Loucy (cell line): ENCODE measurements at regions not wholly inside any gene's neighbourhood (a gene's known extent, or its start where the extent isn't known, plus 50 kb on each side); places are given as distances from the start of the nearest gene placed in this dataset.
A peak's percentile ranks its signal among the peaks of the same experiment; 100 is the strongest.

ENCODE experiments used
- H2AFZ ChIP-seq: fragments of 200-600 bp; sonication (generic); 2 replicates; pipeline ENCODE4 v1.6.0; 2016; ENCODE audit warnings: antibody characterized with exemption, mild to moderate bottlenecking, low read length, moderate library complexity
- H3F3A ChIP-seq: fragments of 200-600 bp; 2 replicates; pipeline ENCODE4 v1.6.0; 2016; ENCODE audit warnings: antibody characterized with exemption, low read depth, mild to moderate bottlenecking
- H3K27me3 ChIP-seq: fragments of 200-600 bp; sonication (generic); 2 replicates; pipeline ENCODE4 v1.6.1; 2014; ENCODE audit warnings: low read length, mild to moderate bottlenecking; ENCODE audit not compliant: insufficient read depth, poor library complexity, severe bottlenecking
- H3K36me3 ChIP-seq: fragments of 200-600 bp; sonication (generic); 2 replicates; pipeline ENCODE4 v1.6.1; 2016; ENCODE audit warnings: low read length; ENCODE audit not compliant: insufficient read depth
- H3K4me1 ChIP-seq: fragments of 200-600 bp; sonication (generic); 2 replicates; pipeline ENCODE4 v1.5.1; 2014; ENCODE audit warnings: low read length, mild to moderate bottlenecking; ENCODE audit not compliant: insufficient read depth, poor library complexity, severe bottlenecking
- H3K4me2 ChIP-seq: fragments of 200-600 bp; sonication (generic); 2 replicates; pipeline ENCODE4 v1.6.0; 2014; ENCODE audit warnings: antibody characterized with exemption, low read length, low read depth, mild to moderate bottlenecking; ENCODE audit not compliant: poor library complexity, severe bottlenecking
- H3K4me3 ChIP-seq: fragments of 200-600 bp; sonication (generic); 2 replicates; pipeline ENCODE4 v1.5.1; 2014; ENCODE audit warnings: low read length, mild to moderate bottlenecking, mixed read lengths; ENCODE audit not compliant: poor library complexity, severe bottlenecking
- H3K79me2 ChIP-seq: fragments of 200-600 bp; sonication (generic); 2 replicates; pipeline ENCODE4 v1.6.1; 2014; ENCODE audit warnings: low read length; ENCODE audit not compliant: insufficient read depth
- H3K9ac ChIP-seq: fragments of 200-600 bp; sonication (generic); 2 replicates; pipeline ENCODE4 v1.6.0; 2014; ENCODE audit warnings: mild to moderate bottlenecking, low read depth, low read length, moderate library complexity; ENCODE audit not compliant: poor library complexity, severe bottlenecking
- H3K9me2 ChIP-seq: fragments of 200-600 bp; sonication (generic); replicated peaks from 2 replicates; pipeline ENCODE4 v1.6.1; 2016; ENCODE audit warnings: low read depth, low read length, mixed read lengths
- H3K9me3 ChIP-seq: fragments of 200-600 bp; sonication (generic); 2 replicates; pipeline ENCODE4 v1.6.1; 2014; ENCODE audit warnings: mild to moderate bottlenecking, antibody characterized with exemption, low read length, low read depth; ENCODE audit not compliant: insufficient read depth
- H4K20me1 ChIP-seq: fragments of 200-600 bp; sonication (generic); 2 replicates; pipeline ENCODE4 v1.6.0; 2014; ENCODE audit warnings: antibody characterized with exemption, low read length, mild to moderate bottlenecking; ENCODE audit not compliant: insufficient read depth, poor library complexity, severe bottlenecking
- CTCF ChIP-seq: fragments of 200-600 bp; sonication (generic); conservative IDR thresholded peaks from 2 replicates; pipeline ENCODE4 v1.5.1; 2014; ENCODE audit warnings: mild to moderate bottlenecking, antibody characterized with exemption, low read length
- EZH2phosphoT487 ChIP-seq: fragments of 200-600 bp; IDR thresholded peaks from 2 replicates; pipeline ENCODE4 v1.6.1; 2018; ENCODE audit warnings: antibody characterized with exemption, mild to moderate bottlenecking, moderate library complexity, borderline replicate concordance

DNA sequence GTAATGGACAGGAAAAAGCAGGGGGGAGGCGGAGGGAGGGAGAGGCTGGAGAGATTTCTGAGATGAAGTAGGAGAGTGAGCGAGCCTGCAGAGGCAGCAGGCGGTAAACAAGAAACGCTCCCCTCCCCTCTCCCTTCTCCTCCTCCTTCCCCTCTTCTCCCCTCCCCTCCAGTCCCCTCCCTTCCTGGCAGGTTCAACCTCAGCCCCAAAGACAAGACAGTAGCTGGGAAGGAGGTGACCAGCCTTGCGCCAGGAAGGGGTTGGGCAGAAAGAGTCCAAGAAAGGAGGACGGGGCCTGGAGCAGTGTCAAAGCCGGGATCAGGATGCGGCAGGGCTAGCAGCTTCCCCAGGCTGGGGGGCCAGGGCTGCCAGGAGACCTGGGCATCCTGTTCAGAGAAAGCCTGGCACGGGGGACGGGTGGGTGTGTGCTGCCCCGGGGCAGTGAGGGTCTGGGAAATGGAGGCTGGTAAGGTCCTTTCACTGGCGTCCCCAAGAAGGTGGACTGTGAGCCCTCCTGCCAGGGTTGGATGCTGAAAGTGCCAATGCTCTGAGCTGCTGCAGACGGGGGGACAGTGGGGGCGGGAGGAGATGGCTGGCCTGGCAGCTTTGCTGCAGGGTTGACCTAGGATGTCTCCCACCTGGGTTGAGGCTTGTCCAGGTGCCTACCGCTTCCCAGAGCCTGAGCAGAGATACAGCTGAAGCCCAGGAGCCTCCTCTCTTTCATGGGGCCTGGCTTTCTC, 261.6 kb upstream of the TNRC6C start:
- H3K27me3 ChIP-seq: no peaks in the 10 kb centered on the region
- peak overlapping the region; percentile 27 for H3K9ac ChIP-seq
- no peaks in the 10 kb centered on the region for H3K79me2 ChIP-seq
- H2AFZ ChIP-seq: no peak overlapping the region
- no peak overlapping the region for H3K4me2 ChIP-seq
- peaks cover 52% of the 10 kb centered on the region for H3K4me1 ChIP-seq
- no peaks in the 10 kb centered on the region for H3F3A ChIP-seq
- no peak overlapping the region for H3K4me3 ChIP-seq
- H3K9me2 ChIP-seq: no peaks in the 10 kb centered on the region
- H3K36me3 ChIP-seq: no peaks in the 10 kb centered on the region
- H4K20me1 ChIP-seq: no peaks in the 10 kb centered on the region
- H3K9me3 ChIP-seq: peaks cover under 1% of the 10 kb centered on the region; the same call in 1 of the 2 replicates
- TF ChIP-seq CTCF (no peak), EZH2phosphoT487 (no peak)

DNA sequence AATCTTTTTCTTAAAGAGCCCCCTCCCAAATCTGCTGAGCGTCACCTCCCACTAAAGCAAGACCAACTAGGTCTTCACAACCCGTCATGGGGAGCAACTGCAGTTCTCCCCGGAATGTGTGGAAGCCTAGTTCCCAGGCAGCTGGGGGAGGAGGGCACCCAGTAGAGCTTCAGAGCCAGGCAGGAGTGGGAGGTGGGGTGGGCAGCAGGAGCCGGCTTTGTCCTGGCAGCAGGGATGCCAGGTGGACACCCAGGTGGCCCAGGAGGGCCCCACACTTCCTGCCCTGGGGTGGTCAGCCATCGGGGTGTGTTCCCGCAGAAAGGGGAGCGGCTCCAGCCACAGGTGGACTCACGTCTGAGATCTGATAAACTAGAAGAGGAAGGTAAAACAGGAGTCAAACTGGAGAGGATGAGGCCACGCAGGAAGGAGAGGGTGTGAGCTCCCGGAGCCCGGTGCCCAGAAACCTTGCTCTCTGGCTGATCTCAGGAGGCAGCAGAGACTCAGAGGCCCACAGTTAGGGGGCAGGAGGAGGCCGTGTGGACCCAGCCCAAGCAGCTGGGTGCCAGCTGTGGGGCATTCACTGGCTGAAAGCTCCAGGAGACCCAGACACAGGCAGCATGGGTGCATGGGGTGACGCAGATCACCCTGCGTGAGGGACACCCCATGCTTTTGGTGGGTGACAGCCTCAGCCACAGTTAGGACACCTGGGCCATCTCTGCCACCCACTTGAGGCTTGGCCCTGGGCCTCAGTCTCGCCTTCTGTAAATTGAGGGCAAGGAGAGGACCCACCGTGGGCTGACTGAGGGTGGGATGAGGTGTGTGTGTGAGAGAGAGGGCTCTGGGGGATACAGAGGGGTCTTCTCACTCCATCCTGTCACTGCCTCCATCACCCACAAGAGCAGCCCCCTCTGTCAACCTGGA, 260.8 kb upstream of the TNRC6C start:
- Histone ChIP-seq H3K27me3 (no peaks in the 10 kb centered on the region), H3F3A (no peaks in the 10 kb centered on the region), H3K9me3 (peaks cover 9% of the 10 kb centered on the region; the same call in 1 of the 2 replicates), H2AFZ (no peak overlapping the region), H3K79me2 (no peaks in the 10 kb centered on the region), H3K4me2 (no peak overlapping the region), H3K9me2 (no peaks in the 10 kb centered on the region), H3K4me1 (peaks cover 45% of the 10 kb centered on the region), H4K20me1 (no peaks in the 10 kb centered on the region), H3K4me3 (no peak overlapping the region), H3K36me3 (no peaks in the 10 kb centered on the region), H3K9ac (peak overlapping the region; percentile 27)
- no peak for TF ChIP-seq CTCF
- no peak for TF ChIP-seq EZH2phosphoT487

DNA sequence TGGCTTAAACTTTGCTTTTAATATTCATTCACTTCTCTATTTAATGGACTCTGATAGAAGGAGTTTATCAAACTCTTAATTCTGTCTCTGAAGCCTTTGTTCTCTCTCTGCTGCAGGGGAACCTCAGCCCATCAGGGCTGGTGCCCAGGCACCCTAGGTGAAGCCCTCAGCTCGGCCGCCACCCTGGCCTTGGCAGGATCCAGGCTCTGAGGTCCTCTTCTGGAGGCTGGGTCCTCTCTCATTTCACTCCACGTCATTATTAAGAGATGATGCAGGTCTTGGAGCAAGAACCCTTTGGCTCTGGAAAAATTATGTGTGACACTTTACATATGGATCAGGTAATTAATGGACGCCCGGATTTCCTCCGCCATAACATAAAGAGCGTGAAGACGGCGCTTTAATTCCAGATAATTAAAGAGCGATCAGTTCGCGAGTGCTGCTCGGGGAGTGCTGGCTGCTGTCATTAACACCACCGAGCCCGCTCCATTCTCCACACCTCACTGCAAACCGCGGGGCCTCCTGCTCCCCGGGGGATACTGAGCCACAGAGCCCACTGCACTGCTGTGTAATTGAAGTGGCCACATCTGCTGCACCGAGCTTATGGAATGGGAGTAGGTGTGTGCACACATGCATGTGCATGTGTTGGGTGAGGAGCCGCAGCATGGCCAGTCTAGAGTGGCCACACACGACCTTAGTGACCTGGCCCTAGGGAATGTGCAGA, 259.4 kb upstream of the TNRC6C start:
- H3K9me2 ChIP-seq: no peaks in the 10 kb centered on the region
- H3K9me3 ChIP-seq: peaks cover 16% of the 10 kb centered on the region
- H3K27me3 ChIP-seq: no peaks in the 10 kb centered on the region
- no peak overlapping the region for H3K4me2 ChIP-seq
- H3K79me2 ChIP-seq: no peaks in the 10 kb centered on the region
- H3K36me3 ChIP-seq: no peaks in the 10 kb centered on the region
- TF ChIP-seq EZH2phosphoT487 (no peak), CTCF (no peak)
- H3K9ac ChIP-seq: no peak overlapping the region
- no peak overlapping the region for H2AFZ ChIP-seq
- no peaks in the 10 kb centered on the region for H3F3A ChIP-seq
- H3K4me3 ChIP-seq: no peak overlapping the region
- H4K20me1 ChIP-seq: no peaks in the 10 kb centered on the region
- peaks cover 36% of the 10 kb centered on the region for H3K4me1 ChIP-seq
